Stimulated activated CD8-positive, alpha-beta memory T cell treated with anti-CD3 and anti-CD28 coated beads, Interleukin-15, amount 100 ng/mL, for 4 hours (primary cell): ENCODE measurements at regions not wholly inside any gene's neighbourhood (a gene's known extent, or its start where the extent isn't known, plus 50 kb on each side); places are given as distances from the start of the nearest gene placed in this dataset.

ENCODE experiments used
- DNase-seq, 2 donors: peaks; one replicate each; pipeline ENCODE4 v3.0.0-alpha.2; 2020; ENCODE audit warnings: low read depth in 2 of 2

DNA sequence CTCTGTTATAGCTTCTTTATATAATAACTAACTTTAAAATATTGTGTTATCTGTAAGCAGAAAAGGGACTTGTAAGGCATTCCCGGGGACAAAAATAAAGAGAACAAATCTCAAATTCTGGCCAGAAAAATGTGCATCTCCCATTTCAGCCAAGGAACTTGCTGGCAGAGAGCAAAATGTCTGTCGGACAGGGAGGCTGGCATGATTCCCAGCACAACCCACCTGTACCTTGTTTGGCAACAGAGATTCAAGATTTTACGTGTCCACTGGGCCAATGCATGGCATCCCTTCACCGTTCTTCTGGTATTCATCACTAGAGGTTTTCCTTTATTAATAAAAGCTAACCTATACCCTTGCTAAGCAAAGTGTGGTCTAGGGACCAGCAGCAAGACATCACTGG, 566.6 kb downstream of the PSAT1 start:
- no peak for DNase-seq

DNA sequence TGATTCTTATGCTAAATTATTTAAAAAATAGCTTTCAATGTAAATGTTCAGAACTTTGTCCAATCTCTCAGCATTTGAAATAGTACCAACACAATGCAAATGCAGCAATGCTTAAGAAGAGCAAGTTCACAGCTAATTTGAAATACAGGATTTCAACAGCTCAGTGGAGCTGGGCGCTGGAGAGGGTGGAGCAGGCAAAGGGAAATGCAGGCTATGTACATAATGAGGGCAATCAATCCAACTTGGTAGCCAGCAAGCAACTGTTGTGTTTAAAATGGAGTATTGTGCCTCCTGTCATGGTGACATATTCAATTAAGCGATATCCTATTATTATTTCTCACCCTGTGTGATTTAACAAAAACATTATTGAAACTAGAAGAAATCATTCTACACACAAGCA, 568.8 kb downstream of the PSAT1 start:
- DNase-seq, result no peak

DNA sequence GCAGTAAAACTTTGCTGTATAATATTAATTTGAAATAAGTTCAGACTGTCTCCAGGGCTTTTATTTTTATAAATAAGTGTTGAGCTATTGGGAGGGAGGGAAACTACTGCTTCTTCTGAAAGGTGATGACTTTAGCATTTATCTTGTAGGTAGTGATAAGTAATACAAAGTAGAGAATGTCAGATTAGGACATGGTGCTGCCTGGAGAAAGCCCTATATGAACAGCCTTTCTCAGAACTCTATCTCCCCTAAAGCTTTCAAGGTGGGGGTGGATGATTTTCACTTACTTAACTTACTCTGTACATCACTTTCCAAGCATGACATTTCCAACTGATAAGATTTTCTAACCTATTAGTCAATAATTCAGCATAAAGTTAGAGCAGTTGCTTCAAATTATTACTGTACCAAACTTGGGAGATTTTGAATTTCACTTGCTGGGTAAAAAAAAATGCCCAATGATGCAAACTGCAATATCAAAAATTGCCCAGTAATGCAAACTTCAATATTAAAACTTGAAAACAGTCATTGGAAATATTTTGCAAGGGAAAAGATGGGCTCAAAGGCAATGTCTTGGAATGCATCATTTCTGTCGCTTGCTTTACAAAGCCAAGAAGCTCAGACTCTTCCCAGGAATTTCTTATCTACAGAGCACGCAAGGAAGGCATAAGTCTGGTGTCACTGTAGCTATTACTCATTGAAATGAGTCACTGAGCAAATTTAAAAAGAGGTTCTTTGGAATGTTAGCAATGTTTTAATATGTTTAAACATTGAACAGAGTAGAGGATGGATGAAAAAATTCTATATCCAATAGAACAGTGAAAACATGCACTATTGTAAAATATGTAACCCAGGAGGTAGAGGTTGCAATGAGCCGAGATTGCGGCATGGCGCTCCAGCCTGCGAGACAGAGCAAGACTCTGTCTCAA, 569.5 kb downstream of the PSAT1 start:
- no peak for DNase-seq

DNA sequence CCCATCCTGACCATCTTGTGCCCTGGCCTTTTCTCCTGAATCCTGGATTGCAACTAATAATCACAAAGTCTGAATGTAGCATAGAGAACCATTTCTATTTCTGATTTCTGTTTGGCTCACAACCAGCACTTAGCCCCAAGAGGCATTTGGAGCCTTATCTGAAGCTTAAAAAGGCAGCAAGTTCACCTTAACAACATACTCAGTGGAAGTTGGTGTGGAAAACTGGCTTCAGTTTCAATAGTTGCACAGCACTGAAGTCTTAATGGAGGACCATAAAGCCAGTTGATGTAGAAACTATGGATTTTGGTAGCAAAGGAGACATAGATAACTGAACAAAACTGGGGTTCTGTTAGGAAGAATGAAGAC, 574.1 kb downstream of the PSAT1 start:
- DNase-seq, result no peak

DNA sequence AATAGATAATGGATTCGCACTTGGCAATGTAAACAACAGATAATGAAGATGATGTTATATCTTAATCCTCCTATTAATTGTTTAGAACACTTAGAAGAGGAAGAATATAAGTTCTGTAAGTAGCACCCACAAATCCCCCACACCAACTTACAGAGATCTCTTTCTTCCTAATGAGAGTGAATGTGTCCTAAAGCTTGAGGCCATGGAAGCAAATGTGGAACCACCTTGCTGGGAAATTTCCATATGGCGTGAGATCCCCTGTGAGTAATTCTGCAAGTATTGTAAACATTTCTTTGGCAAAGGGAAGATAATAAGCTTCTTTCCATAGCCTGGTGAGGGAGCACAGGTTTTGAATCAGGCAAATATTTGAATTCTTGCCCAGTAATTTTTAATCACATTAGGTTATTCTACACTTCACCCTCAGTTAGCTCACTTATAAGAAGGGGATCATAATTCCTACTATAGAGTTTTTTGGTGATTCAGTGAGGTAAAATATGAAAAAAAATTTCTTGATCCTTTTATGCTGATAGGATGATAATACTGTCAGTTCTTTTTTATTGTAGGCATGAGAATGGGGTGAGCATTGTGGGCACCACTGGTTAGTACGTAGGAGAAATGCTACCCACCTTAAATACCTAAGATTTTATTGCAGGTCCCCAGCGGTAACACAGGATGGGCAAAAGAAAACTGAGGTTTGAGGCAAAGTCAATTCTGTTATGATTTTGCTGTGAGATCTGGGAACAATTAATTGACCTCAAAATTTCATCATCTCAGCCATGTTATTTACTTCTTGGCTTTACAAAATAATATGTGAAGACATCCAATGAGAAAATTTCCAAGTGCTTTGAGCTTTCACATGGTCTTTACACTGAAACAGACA, 574.8 kb downstream of the PSAT1 start:
- DNase-seq, result no peak

DNA sequence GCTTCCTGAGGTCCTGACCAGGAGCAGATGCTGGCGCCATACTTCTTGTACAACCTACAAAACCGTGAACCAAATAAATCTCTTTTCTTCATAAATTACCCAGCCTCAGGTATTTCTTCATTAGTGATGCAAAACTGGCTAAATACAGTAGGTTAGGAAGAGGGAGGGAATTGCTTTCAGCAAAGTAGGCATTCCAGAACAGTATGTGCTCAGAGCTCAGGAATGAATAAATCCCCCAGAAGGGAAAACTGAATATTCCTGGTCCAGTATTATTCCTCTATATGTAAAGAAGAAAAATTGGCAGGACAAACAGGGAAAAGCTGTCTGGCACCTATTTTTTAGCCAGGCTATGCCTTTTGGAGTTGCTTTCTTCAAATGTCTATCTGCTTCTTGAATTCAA, 577.1 kb downstream of the PSAT1 start:
- DNase-seq, result no peak

DNA sequence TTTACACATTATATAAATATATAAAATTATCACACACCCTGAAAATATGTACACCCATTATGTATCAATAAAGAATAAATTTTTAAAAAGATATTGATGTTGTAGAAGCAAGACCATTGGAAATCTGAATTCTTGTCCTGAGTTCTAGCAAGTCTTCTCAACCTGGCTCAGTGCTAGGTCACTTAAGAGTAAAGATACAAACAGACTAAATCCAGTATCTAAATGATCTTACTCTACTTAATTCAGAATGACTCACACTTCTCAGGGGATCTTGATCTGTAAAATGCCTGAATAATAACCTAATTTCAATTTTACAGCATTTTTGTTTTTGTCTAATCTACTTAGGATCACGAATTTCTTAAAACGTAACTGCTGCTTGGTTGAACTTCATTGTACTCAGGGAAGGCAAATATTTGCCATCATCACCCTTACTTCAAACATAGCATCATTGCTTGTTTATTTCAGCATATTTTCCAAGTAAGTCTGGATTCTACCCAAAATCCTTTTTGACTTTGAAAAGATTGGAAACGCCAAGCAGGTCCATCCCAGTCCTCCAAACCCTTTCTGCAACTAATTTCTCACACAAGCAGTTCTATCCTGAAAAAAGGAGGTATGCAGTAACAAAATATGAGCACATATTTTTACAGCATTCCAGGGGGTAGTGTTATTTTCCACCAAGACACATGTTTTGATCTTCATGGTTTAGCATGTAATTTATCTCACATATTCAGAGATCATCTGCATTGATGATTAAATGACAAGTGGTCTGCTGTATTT, 582.6 kb downstream of the PSAT1 start:
- DNase-seq, result no peak

DNA sequence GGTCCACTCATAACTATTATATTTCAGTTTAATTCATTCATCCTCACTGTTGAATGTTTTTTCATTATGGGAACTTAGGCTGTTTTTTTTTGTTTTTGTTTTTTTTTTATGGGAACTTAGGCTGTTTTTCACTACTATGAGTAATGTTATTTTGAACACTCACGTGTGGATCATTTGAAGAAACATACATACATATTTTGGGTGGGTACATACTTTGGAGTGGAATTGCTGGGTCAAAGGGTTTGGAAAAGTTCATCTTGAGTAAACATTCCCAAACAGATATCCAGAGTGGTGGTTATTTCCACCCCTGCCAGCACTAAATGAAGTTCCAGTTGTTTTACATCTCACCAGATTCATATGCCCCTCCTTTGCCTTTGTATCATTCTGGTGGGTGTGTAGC, 584.4 kb downstream of the PSAT1 start:
- DNase-seq, result no peak

DNA sequence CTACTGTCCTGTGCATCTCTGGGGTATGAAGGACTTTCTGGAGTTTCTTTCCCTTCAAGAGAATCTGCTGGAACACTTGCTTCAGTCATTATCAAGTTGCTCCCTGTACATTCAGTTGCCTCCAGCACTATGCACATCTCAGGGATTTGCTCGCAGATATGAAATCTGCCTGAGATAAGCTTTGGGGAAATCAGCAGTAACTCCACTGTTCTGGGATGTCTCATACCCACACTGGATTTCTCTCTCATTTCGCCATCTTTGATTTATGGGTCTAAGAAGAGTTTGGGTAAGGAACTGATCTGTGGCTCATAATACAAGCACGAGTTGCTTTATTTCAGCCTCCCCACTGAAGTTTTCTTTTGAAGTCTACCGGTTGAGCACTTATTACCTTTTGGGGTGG, 585.6 kb downstream of the PSAT1 start:
- DNase-seq, result no peak

DNA sequence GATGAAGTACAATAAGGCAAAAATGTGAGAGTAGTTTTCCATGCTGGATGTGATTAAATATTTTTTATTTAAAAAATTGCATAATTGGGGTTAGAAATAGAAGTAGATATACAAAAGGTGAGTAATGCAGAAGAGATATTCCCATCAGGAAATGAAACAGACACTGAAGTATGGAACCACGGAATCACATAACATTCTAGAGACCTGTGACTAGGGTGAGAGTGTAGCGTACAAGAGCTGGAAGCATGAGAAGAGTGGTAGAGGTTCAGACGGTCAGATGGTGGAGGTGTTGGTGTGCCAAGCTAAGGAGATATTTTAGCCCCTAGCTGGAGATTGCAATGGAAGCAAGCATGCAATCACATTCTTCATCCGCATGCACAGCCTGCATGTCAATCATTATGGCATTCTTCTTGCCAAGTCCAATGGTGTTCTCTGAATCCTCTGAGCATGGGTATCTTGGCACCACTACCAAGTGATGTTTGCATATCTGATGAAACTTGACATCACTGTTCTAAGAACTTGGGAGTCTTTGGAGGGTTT, 587.8 kb downstream of the PSAT1 start:
- DNase-seq, result no peak

DNA sequence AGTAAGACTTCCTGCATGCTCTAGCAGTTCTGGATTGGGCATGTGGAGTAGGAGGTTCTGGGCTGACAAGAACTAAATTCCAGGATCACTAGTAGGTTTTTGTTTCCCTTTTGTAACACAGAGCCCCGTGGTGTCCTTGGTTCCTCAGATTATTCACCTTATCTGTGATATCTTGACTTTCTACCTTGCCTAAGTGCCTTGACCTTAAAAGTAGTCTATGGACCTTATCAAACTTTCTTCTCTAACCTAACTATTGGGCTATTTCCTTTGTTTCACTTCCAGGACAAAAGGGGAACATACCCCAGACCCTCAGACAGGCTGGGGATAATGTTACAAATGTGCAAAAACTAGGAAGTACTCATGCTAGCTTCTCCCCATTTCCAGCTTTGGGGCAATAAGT, 595.3 kb downstream of the PSAT1 start:
- DNase-seq, result no peak

DNA sequence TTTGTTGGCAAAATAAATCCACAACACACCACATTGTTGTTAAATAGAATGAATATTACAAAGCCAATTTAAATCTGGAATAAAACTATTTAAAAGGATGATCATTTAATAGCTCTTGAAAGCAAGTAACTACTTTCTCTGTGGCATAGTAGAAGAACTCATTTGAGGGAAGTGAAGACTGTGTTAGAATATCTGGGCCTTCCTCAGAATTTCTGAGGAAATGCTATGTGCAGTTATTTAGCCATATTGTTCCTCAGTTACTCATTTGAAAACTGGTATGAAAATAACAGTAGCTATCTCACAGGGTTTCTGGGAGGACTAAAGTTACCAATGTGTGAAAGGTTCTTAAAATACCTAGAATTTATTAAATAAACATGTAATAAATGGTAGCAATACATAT, 595.8 kb downstream of the PSAT1 start:
- no peak for DNase-seq

DNA sequence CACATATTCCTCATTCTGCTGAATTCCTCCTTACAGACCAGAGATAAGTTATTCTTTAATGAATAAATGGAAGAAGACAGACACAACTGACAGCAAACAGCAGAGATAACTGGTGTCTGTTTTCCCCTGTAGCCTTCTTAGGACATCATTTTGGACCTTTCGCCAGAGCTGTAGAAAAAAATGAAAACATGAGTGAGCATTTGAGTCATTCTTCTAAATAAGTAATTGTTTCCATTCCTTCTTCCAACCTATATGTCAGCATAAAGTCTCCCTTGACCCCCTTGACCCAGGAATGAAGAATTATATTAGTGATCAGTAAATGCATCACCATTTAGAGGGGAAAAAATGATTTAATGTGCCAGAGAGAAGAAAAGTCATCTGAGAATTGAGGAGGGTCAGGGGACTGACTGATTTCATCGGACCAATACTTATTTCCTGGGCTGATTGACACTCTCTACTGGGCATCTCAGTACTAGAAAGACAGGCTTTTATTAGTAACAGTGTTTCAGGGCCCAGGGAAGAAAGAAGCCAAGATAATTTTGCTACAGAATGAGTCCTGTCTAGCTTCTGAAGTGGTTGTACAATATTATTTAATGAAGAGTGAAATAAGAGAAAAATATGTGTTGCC, 597.0 kb downstream of the PSAT1 start:
- DNase-seq, result no peak

DNA sequence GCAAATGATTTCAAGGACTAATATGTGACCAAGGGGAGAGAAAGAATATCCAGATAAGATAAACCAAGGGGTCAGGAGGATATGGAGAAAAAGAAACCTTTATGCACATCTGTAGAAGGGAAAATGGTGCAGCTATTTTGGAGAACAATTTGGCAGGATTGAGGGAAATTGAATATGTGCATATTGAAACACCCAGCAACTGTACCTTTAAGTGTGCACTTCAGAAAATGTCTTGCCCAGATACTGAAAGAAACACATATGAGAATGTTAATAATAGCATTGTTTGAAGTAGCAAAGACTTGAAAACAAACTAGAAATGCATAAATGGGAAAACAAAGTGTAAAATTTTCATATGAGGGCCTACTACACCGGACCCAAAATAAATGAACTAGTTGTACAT, 599.6 kb downstream of the PSAT1 start:
- no peak for DNase-seq

DNA sequence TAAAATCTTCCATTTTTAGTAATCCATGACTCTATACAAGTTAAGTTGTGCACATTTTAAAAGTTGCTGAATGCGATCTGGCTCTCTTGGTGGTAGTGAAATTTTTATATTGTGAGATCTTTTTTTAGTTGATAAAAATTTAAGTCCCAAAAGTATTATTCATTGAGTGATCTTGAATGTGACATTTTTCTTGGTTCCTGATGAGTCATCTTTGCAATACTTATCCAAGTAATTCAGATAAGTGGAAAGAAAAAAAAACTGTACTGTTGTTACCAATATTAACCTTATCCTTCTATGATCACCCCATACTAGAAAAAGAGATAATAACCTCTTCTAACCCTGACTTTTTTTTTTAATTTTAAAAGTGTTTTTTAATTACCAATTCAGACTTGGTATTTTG, 601.3 kb downstream of the PSAT1 start:
- DNase-seq, result no peak

DNA sequence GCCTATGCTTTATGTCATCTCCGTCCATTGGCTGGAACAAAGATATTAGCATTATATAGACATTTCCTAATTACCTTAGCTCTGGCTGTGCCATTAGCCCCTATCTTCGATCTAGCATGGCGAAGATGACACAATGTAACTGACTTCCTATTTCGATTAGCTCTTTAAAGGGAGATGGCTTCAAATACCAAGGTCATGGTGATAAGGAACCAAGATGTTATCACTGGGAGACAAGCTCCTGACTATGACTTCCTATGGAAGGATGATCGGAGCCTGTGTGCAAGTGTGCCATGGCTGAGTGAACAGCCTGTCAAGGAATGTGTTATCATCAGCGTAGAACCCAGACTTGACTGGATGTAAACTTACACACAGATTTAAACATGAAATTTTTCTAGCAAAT, 602.1 kb downstream of the PSAT1 start:
- no peak for DNase-seq

DNA sequence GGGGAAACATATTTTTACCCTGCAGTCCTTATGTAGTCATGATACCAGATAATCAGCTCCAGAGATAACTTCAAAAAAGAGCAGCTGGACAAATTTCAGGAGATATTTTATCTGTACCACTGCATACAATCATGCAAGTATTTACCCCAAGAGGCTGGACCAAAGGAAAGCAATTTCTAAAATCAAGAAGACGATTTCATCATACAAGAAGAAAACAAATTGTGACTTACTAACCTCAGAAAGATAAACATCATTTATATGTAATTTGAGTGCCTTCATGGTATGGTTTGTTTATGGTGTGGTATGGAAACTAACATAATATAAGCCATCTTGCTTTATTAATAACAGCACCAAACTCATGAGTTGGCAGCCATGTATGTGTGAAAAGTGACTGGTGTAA, 603.6 kb downstream of the PSAT1 start:
- no peak for DNase-seq

DNA sequence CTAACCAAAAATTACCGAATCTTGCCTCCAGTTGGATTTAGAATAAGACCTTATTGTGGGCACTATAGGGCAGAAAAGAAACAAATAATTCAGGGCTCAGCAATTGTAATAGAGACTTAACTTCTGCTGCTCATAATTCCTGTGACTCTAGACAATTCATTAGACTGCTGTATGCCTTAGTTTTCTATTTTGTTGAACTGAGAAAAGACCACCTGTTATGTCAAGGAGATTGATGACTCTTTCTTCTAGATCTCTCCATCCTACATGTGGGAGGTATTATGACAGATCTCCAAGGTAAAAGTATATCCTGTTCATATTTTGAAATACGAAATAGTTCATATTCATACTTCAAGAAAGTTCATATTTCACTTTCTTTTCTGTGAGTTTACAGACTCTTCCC, 605.1 kb downstream of the PSAT1 start:
- no peak for DNase-seq

DNA sequence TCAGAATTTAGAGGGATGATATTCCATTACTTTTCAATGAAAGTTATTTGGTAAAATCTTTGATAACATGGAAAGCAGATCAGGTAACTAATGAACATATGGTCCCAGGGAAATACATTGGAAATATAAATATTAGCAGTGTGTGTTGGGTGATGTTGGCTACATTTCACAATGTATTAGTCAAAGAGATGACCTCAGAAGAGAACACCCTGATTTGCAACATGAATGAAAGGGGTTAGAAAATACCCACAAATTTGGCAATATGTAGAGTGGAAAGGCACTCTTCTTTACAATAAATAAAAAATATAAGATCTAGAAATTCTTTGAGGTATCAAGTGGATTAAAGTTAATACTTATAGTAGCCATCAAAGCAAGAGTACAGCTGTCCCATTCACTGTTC, 606.7 kb downstream of the PSAT1 start:
- DNase-seq, result no peak

DNA sequence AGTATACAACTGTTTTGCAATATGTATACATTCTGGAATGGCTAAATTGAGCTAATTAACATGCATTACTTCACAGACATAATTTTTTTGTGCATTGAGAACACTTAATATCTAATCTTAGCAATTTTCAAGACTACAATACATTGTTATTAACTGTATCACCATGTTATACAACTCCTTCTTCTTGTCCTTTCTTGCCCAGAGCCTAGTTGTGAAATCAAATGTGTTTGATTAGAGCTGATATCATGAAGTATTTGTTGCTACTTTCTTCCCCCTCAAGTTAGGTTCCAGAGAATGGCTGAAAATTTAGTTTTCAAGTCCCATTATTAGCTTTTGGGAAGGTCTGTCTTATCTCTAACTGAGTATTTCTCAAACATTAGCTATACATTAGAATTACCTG, 607.8 kb downstream of the PSAT1 start:
- no peak for DNase-seq

DNA sequence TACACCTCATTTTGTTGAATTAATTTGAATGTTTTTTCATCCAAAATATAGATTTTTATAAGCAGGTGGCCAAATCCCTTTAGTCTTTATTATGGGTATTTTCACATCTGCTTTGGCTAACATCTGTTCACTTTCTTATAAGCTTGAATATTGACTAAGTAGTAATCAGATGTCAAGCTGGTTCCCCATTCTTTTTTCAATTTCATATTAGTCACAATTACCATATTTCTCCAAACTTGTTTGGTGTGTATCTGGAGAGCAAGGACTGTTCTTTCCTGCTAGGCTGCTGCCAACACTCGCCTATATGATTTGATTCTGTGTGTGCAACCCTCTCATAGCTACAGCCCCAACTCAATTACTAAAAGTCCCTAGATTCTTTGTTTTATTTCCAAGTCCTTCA, 608.5 kb downstream of the PSAT1 start:
- no peak for DNase-seq
